Upper lobe of left lung (tissue), 6 donors: ENCODE measurements at regions not wholly inside any gene's neighbourhood (a gene's known extent, or its start where the extent isn't known, plus 50 kb on each side); places are given as distances from the start of the nearest gene placed in this dataset.

ENCODE experiments used
- ATAC-seq, 2 donors: fragments of 200-7000 bp; cut with Tn5 transposase; one replicate each; pipeline ENCODE4 v1.9.1; 2022; ENCODE audit warnings: mild to moderate bottlenecking in 2 of 2, moderate library complexity in 2 of 2; ENCODE audit not compliant: low FRiP score in 2 of 2
- DNase-seq, 2 donors: peaks; one replicate each; pipeline ENCODE4 v3.0.0-alpha.2; 2019 to 2020
- H3K27ac ChIP-seq, 4 donors: fragments of 200-600 bp; sonication (generic); one replicate each; pipeline ENCODE4 v1.5.1; 2016 to 2019
- H3K27me3 ChIP-seq, 4 donors: fragments of 200-600 bp; sonication (generic); one replicate each; pipeline ENCODE4 v1.5.1; 2017 to 2019
- H3K36me3 ChIP-seq, 4 donors: fragments of 200-600 bp; sonication (generic); one replicate each; pipeline ENCODE4 v1.5.1; 2016 to 2019
- H3K4me1 ChIP-seq, 4 donors: fragments of 200-600 bp; sonication (generic); one replicate each; pipeline ENCODE4 v1.5.1; 2018 to 2019
- H3K4me3 ChIP-seq, 4 donors: fragments of 200-600 bp; sonication (generic); one replicate each; pipeline ENCODE4 v1.5.1; 2017 to 2019; ENCODE audit warnings: mild to moderate bottlenecking in 2 of 4, moderate library complexity in 1 of 4
- H3K9me3 ChIP-seq, 4 donors: fragments of 200-600 bp; sonication (generic); one replicate each; pipeline ENCODE4 v1.5.1; 2018 to 2019
- CTCF ChIP-seq, 6 experiments: fragments of 450-650 bp in 4 of 6; fragments of 200-600 bp in 2 of 6; sonication (generic) in 2 of 6; IDR thresholded peaks; one replicate each; pipeline ENCODE4 v1.5.1; 2016 to 2019; ENCODE audit warnings: antibody characterized with exemption in 6 of 6
- EP300 ChIP-seq, 4 donors: sonication (generic); formaldehyde crosslinking; IDR thresholded peaks; one replicate each; pipeline ENCODE4 v1.5.1; 2017; ENCODE audit warnings: antibody characterized with exemption in 4 of 4, control low read depth in 2 of 4
- POLR2A ChIP-seq, 4 donors: fragments of 450-650 bp; IDR thresholded peaks; one replicate each; pipeline ENCODE4 v1.5.1; 2016 to 2017; ENCODE audit warnings: antibody characterized with exemption in 4 of 4, mild to moderate bottlenecking in 2 of 4
- POLR2AphosphoS5 ChIP-seq, 2 donors: sonication (generic); formaldehyde crosslinking; IDR thresholded peaks; one replicate each; pipeline ENCODE4 v1.5.1; 2017; ENCODE audit warnings: antibody characterized with exemption in 2 of 2
- WGBS, 2 donors: methylation state at CpG; one replicate each; pipeline ENCODE4 v1.1.5; 2017 to 2018; 5-methylcytosine and 5-hydroxymethylcytosine counted together
- donor health status: DM: no; HTN: no; CAD: no; lungs with moderate emphysema.
- donor health status: DM: no; HTN: yes; CAD: no; lungs with severe emphysema.

- no peak for ATAC-seq
- Histone ChIP-seq H3K4me3 (no peak overlapping the region), H3K27me3 (no peaks in the 10 kb centered on the region), H3K27ac (no peak overlapping the region), H3K4me1 (no peaks in the 10 kb centered on the region), H3K36me3 (no peaks in the 10 kb centered on the region), H3K9me3 (peaks cover 0 to 5% (median 0%) of the 10 kb centered on the region in 4 donors)
- no peak for DNase-seq
- 92 to 95% methylated on average over 8 of the region's 8 CpGs for WGBS, 2 donors
- no peak for TF ChIP-seq EP300 (IDR thresholded peaks at IDR 0.05)
- TF ChIP-seq CTCF (IDR thresholded peaks at IDR 0.05), result no peak
These were observed 286.1 kb upstream of the TLE3 start for GRCh38 chr15:70383856-70384255.

GRCh38 chr15:70382762-70383458 is 285.2 kb upstream of the TLE3 start:
- H3K36me3 ChIP-seq, result no peaks in the 10 kb centered on the region
- 95 to 99% methylated on average over 13 to 14 of the region's 14 CpGs for WGBS, 2 donors
- H3K9me3 ChIP-seq, result peaks cover 0 to 5% (median 0%) of the 10 kb centered on the region in 4 donors
- H3K27ac ChIP-seq, result no peak overlapping the region
- ATAC-seq (no peak), DNase-seq (no peak)
- no peaks in the 10 kb centered on the region for H3K27me3 ChIP-seq
- no peak overlapping the region for H3K4me3 ChIP-seq
- no peaks in the 10 kb centered on the region for H3K4me1 ChIP-seq
- no peak for TF ChIP-seq POLR2A (IDR thresholded peaks at IDR 0.05)
- no peak for TF ChIP-seq CTCF (IDR thresholded peaks at IDR 0.05)
- no peak for TF ChIP-seq POLR2AphosphoS5 (IDR thresholded peaks at IDR 0.05)
- no peak for TF ChIP-seq EP300 (IDR thresholded peaks at IDR 0.05)

GRCh38 chr15:70382009-70382749 is 284.5 kb upstream of the TLE3 start:
- DNase-seq, result no peak
- H3K27ac ChIP-seq, result no peak overlapping the region
- H3K9me3 ChIP-seq, result peaks cover 0 to 5% (median 0%) of the 10 kb centered on the region in 4 donors
- no peaks in the 10 kb centered on the region for H3K27me3 ChIP-seq
- H3K4me3 ChIP-seq, result no peak overlapping the region
- ATAC-seq, result no peak
- H3K4me1 ChIP-seq, result peaks cover 2 to 4% (median 3%) of the 10 kb centered on the region in 4 donors
- TF ChIP-seq POLR2A (IDR thresholded peaks at IDR 0.05) (no peak), CTCF (IDR thresholded peaks at IDR 0.05) (no peak), POLR2AphosphoS5 (IDR thresholded peaks at IDR 0.05) (no peak)
- no peaks in the 10 kb centered on the region for H3K36me3 ChIP-seq
- 91 to 93% methylated on average over 7 of the region's 7 CpGs for WGBS, 2 donors

GRCh38 chr15:70379938-70380883 is 282.5 kb upstream of the TLE3 start:
- TF ChIP-seq EP300 (IDR thresholded peaks at IDR 0.05) (no peak), POLR2A (IDR thresholded peaks at IDR 0.05) (no peak), CTCF (IDR thresholded peaks at IDR 0.05) (no peak), POLR2AphosphoS5 (IDR thresholded peaks at IDR 0.05) (no peak)
- no peak for ATAC-seq

More at GRCh38 chr15:70379938-70380883, 282.5 kb upstream of the TLE3 start:
- Histone ChIP-seq H3K27me3 (no peaks in the 10 kb centered on the region), H3K4me3 (no peak overlapping the region), H3K9me3 (peaks cover 0 to 5% (median 0%) of the 10 kb centered on the region in 4 donors), H3K4me1 (peaks cover 11 to 17% (median 15%) of the 10 kb centered on the region in 4 donors), H3K27ac (no peak overlapping the region), H3K36me3 (no peaks in the 10 kb centered on the region)
- 85 to 97% methylated on average over 7 to 9 of the region's 9 CpGs for WGBS, 2 donors
- no peak for DNase-seq
